Astrocyte (in vitro differentiated cells and primary cell): ENCODE measurements at regions not wholly inside any gene's neighbourhood (a gene's known extent, or its start where the extent isn't known, plus 50 kb on each side); places are given as distances from the start of the nearest gene placed in this dataset.

Experiments used
- DNase-seq: peaks from one replicate; pipeline ENCODE4 v3.0.0-alpha.2; 2010; ENCODE audit warnings: low read depth
- FAIRE-seq: peaks from 2 replicates; lab custom pipeline; 2011; peaks lifted over from hg19 to GRCh38; lab: Jason Lieb, UNC
- H2AFZ ChIP-seq: 2 replicates; pipeline ENCODE4 v1.6.0; 2012; ENCODE audit warnings: low read depth, low read length, inconsistent platforms
- H3K27ac ChIP-seq: 2 replicates; pipeline ENCODE4 v1.5.1; 2011; ENCODE audit warnings: low read depth, low read length, inconsistent platforms
- H3K27me3 ChIP-seq: 2 replicates; pipeline ENCODE4 v1.6.0; 2011; ENCODE audit warnings: low read length, inconsistent platforms; ENCODE audit not compliant: insufficient read depth
- H3K36me3 ChIP-seq: 2 replicates; pipeline ENCODE4 v1.5.1; 2011; ENCODE audit warnings: low read length, inconsistent platforms; ENCODE audit not compliant: insufficient read depth
- H3K4me1 ChIP-seq: 2 replicates; pipeline ENCODE4 v1.5.1; 2011; ENCODE audit warnings: low read length, inconsistent platforms; ENCODE audit not compliant: insufficient read depth
- H3K4me2 ChIP-seq: 2 replicates; pipeline ENCODE4 v1.6.0; 2012; ENCODE audit warnings: low read length, inconsistent platforms
- H3K4me3 ChIP-seq: 2 replicates; pipeline ENCODE4 v1.5.1; 2011; ENCODE audit warnings: low read depth, mild to moderate bottlenecking, low read length, inconsistent platforms; ENCODE audit not compliant: insufficient read depth
- H3K79me2 ChIP-seq: 2 replicates; pipeline ENCODE4 v1.6.0; 2012; ENCODE audit warnings: mild to moderate bottlenecking, low read length, inconsistent platforms; ENCODE audit not compliant: insufficient read depth
- H3K9ac ChIP-seq: 2 replicates; pipeline ENCODE4 v1.6.0; 2012; ENCODE audit warnings: mild to moderate bottlenecking, low read length, inconsistent platforms
- H3K9me3 ChIP-seq: 2 replicates; pipeline ENCODE4 v1.5.1; 2012; ENCODE audit warnings: low read depth, mild to moderate bottlenecking, low read length, inconsistent platforms; ENCODE audit not compliant: insufficient read depth
- H4K20me1 ChIP-seq: 2 replicates; pipeline ENCODE4 v1.6.0; 2012; ENCODE audit warnings: low read length, inconsistent platforms; ENCODE audit not compliant: insufficient read depth
- H3K27ac Mint-ChIP-seq: one replicate; pipeline ENCODE4 v1.8.0; 2021; ENCODE audit warnings: mild to moderate bottlenecking, mixed read lengths; ENCODE audit not compliant: unreplicated experiment
- H3K27me3 Mint-ChIP-seq: one replicate; pipeline ENCODE4 v1.8.0; 2021; ENCODE audit warnings: low read depth, mixed read lengths; ENCODE audit not compliant: unreplicated experiment
- H3K36me3 Mint-ChIP-seq: one replicate; pipeline ENCODE4 v1.8.0; 2021; ENCODE audit warnings: low read depth, mixed read lengths; ENCODE audit not compliant: unreplicated experiment
- H3K4me1 Mint-ChIP-seq: one replicate; pipeline ENCODE4 v1.8.0; 2021; ENCODE audit warnings: low read depth, mixed read lengths; ENCODE audit not compliant: unreplicated experiment
- H3K4me3 Mint-ChIP-seq: one replicate; pipeline ENCODE4 v1.8.0; 2021; ENCODE audit warnings: mild to moderate bottlenecking, moderate library complexity, mixed read lengths; ENCODE audit not compliant: unreplicated experiment
- H3K9me3 Mint-ChIP-seq: one replicate; pipeline ENCODE4 v1.8.0; 2021; ENCODE audit warnings: mild to moderate bottlenecking, mixed read lengths; ENCODE audit not compliant: unreplicated experiment
- CTCF ChIP-seq: IDR thresholded peaks from 2 replicates; pipeline ENCODE4 v1.5.1; 2011; ENCODE audit warnings: low read depth, mild to moderate bottlenecking, inconsistent platforms, low read length, moderate library complexity; ENCODE audit not compliant: insufficient read depth
- EZH2 ChIP-seq: IDR thresholded peaks from 2 replicates; pipeline ENCODE4 v1.6.1; 2012; ENCODE audit warnings: mild to moderate bottlenecking, low read length, inconsistent platforms; ENCODE audit not compliant: insufficient read depth

GRCh38 chrX:138890491-138890890, 179.0 kb upstream of the FGF13 start:
- Histone ChIP-seq H3K9ac (no peak overlapping the region), H3K36me3 (no peaks in the 10 kb centered on the region), H3K4me1 (peaks cover 7% of the 10 kb centered on the region), H3K27ac (no peak overlapping the region), H4K20me1 (no peaks in the 10 kb centered on the region), H3K4me3 (no peak overlapping the region), H3K27me3 (no peaks in the 10 kb centered on the region), H3K79me2 (no peaks in the 10 kb centered on the region), H2AFZ (no peak overlapping the region), H3K4me2 (no peak overlapping the region), H3K9me3 (no peaks in the 10 kb centered on the region)
- FAIRE-seq (no peak), DNase-seq (peak; percentile 36)
- Mint-ChIP-seq H3K9me3 (no peaks in the 10 kb centered on the region), H3K27ac (no peak overlapping the region), H3K4me1 (no peaks in the 10 kb centered on the region), H3K36me3 (no peaks in the 10 kb centered on the region), H3K4me3 (no peak overlapping the region), H3K27me3 (no peaks in the 10 kb centered on the region)
- no peak for TF ChIP-seq EZH2
- no peak for TF ChIP-seq CTCF

- Mint-ChIP-seq H3K9me3 (no peaks in the 10 kb centered on the region), H3K27ac (no peak overlapping the region), H3K4me3 (no peak overlapping the region)
Measured at GRCh38 chrX:138889149-138889548, 177.6 kb upstream of the FGF13 start.

More at GRCh38 chrX:138889149-138889548, 177.6 kb upstream of the FGF13 start:
- no peak for FAIRE-seq
- Histone ChIP-seq H3K36me3 (no peaks in the 10 kb centered on the region), H3K4me1 (peaks cover 10% of the 10 kb centered on the region), H3K27ac (no peak overlapping the region), H3K27me3 (no peaks in the 10 kb centered on the region), H3K4me2 (no peak overlapping the region), H3K79me2 (no peaks in the 10 kb centered on the region), H3K9ac (no peak overlapping the region), H4K20me1 (no peaks in the 10 kb centered on the region), H3K4me3 (no peak overlapping the region), H2AFZ (no peak overlapping the region), H3K9me3 (no peaks in the 10 kb centered on the region)
- no peaks in the 10 kb centered on the region for H3K27me3 Mint-ChIP-seq
- H3K36me3 Mint-ChIP-seq: no peaks in the 10 kb centered on the region
- TF ChIP-seq CTCF: no peak
- TF ChIP-seq EZH2: no peak
- no peaks in the 10 kb centered on the region for H3K4me1 Mint-ChIP-seq
- DNase-seq: no peak
